ENCODE measurements at regions not wholly inside any gene's neighbourhood (a gene's known extent, or its start where the extent isn't known, plus 50 kb on each side); places are given as distances from the start of the nearest gene placed in this dataset.

DNA sequence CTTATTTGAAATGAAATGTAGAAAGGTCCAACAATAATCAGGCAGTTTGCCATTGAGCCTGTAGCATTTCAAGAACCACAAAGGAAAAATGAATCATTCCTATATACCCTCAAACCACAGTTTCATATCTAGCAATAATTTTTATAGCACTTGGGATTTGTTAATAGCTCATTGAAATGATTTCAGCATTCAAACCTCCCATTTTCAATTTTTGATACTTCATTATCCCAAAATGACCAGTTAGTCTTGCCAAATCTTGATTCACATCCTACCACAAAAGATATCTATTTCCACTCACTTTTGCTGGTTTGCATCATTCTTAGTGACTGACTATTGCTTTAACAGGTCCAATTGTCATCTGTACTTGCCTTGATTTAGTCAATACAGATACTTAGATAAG is 790.1 kb downstream of the TLE1 start:
- H3K4me1 ChIP-seq (replicated peaks in 1 of 4; ENCODE audit: control insufficient read depth in 3 of 4, insufficient read depth in 4 of 4, low read length in 3 of 4): no peaks in the 10 kb centered on the region
- no peak overlapping the region for H3K9ac ChIP-seq (replicated peaks in 1 of 4; ENCODE audit: extremely low read depth in 1 of 4, low read depth in 3 of 4, low read length in 3 of 4)
- H3K27ac ChIP-seq (ENCODE audit: low read depth, low read length): no peak overlapping the region
- no peaks in the 10 kb centered on the region for H3K23me2 ChIP-seq (ENCODE audit: low read depth, low read length)
- no peaks in the 10 kb centered on the region for H4K20me1 ChIP-seq (replicated peaks in 1 of 2; ENCODE audit: control insufficient read depth in 1 of 2, insufficient read depth in 2 of 2, low read length in 2 of 2)
- DNase-seq (ENCODE audit: low read depth in 1 of 2, low spot score in 2 of 2): no peak
- no peaks in the 10 kb centered on the region for H3K79me2 ChIP-seq (ENCODE audit: control insufficient read depth in 1 of 2, insufficient read depth in 2 of 2, low read length in 2 of 2)
- FAIRE-seq: no peak
- no peaks in the 10 kb centered on the region for H3K36me3 ChIP-seq (ENCODE audit: control insufficient read depth in 2 of 4, insufficient read depth in 4 of 4, low read length in 3 of 4)
- H3K14ac ChIP-seq (ENCODE audit: insufficient read length): no peak overlapping the region
- CTCF ChIA-PET (ENCODE audit: partially characterized antibody): no interaction called here
- H2BK120ac ChIP-seq (replicated peaks; ENCODE audit: low read depth, low read length): no peak overlapping the region
- no peak overlapping the region for H3K18ac ChIP-seq (ENCODE audit: extremely low read depth, low read length)
- no peak overlapping the region for H3K4me3 ChIP-seq (ENCODE audit: extremely low read depth in 1 of 4, insufficient read depth in 2 of 4, low read depth in 3 of 4, low read length in 4 of 4)
- no peak overlapping the region for H2BK15ac ChIP-seq (ENCODE audit: low read length)
- no peaks in the 10 kb centered on the region for H3K9me3 ChIP-seq (ENCODE audit: insufficient read depth in 2 of 2, low read depth in 1 of 2, low read length in 1 of 2)
- H4K5ac ChIP-seq (ENCODE audit: insufficient read length, low read depth, low read length): no peak overlapping the region
- no peak overlapping the region for H3K4ac ChIP-seq (replicated peaks; ENCODE audit: insufficient read length, low read depth, low read length)
- no peak overlapping the region for H4K91ac ChIP-seq (replicated peaks; ENCODE audit: insufficient read length, low read length)
- H2BK5ac ChIP-seq (ENCODE audit: low read depth, low read length): no peak overlapping the region
- no peak overlapping the region for H2AK5ac ChIP-seq (ENCODE audit: low read depth, low read length)
- no peaks in the 10 kb centered on the region for H3K27me3 ChIP-seq (replicated peaks in 1 of 4; ENCODE audit: control insufficient read depth in 3 of 4, extremely low read depth in 1 of 4, insufficient read depth in 3 of 4, low read length in 3 of 4)
- no peak overlapping the region for H2BK20ac ChIP-seq (ENCODE audit: low read length)
- TF ChIP-seq RNF2 (IDR thresholded peaks at IDR 0.05; ENCODE audit: borderline replicate concordance, low read depth, low read length, missing control alignments, poor library complexity, severe bottlenecking): no peak
- no peak for TF ChIP-seq CBX5 (IDR thresholded peaks at IDR 0.05; ENCODE audit: low read depth, low read length)
- TF ChIP-seq EP300 (IDR thresholded peaks at IDR 0.05; ENCODE audit: borderline replicate concordance in 1 of 2, low read depth in 2 of 2, low read length in 2 of 2): no peak
- no peak for TF ChIP-seq CTBP2 (IDR thresholded peaks at IDR 0.05; ENCODE audit: borderline replicate concordance, insufficient read depth, insufficient read length, low read length)
- no peak for TF ChIP-seq SIN3A (conservative IDR thresholded peaks at IDR 0.05 in 1 of 2, IDR thresholded peaks at IDR 0.05 in 1 of 2; ENCODE audit: low read depth in 1 of 2, low read length in 2 of 2)
- no peak for TF ChIP-seq POU5F1 (IDR thresholded peaks at IDR 0.05; ENCODE audit: low read depth, low read length)
- TF ChIP-seq YY1 (IDR thresholded peaks at IDR 0.05; ENCODE audit: low read depth, low read length): no peak
- no peak for TF ChIP-seq NANOG (IDR thresholded peaks at IDR 0.05; ENCODE audit: insufficient read depth, low read depth, low read length, poor library complexity, severe bottlenecking)
- TF ChIP-seq GABPA (IDR thresholded peaks at IDR 0.05; ENCODE audit: borderline replicate concordance, insufficient read depth, low read length): no peak
- no peak for TF ChIP-seq BRCA1 (IDR thresholded peaks at IDR 0.05; ENCODE audit: low read depth, low read length)
- TF ChIP-seq SP2 (IDR thresholded peaks at IDR 0.05; ENCODE audit: low read length): no peak
- no peak for TF ChIP-seq HDAC6 (IDR thresholded peaks at IDR 0.05; ENCODE audit: low read depth, low read length)
- no peak for TF ChIP-seq JUN (IDR thresholded peaks at IDR 0.05; ENCODE audit: low read depth, low read length)
- TF ChIP-seq SP4 (IDR thresholded peaks at IDR 0.05; ENCODE audit: low read length): no peak
- no peak for TF ChIP-seq KDM5A (IDR thresholded peaks at IDR 0.05; ENCODE audit: low read length)
- TF ChIP-seq TAF1 (IDR thresholded peaks at IDR 0.05; ENCODE audit: low read depth, low read length): no peak
- H4K8ac ChIP-seq (ENCODE audit: extremely low read depth, insufficient read depth, low read length): no peak overlapping the region
- no peak overlapping the region for H3K56ac ChIP-seq (replicated peaks; ENCODE audit: insufficient read length, low read depth, low read length)
- no peak overlapping the region for H2BK12ac ChIP-seq (ENCODE audit: low read depth, low read length)
- no peak overlapping the region for H3K23ac ChIP-seq (ENCODE audit: insufficient read length)
- H2AFZ ChIP-seq (ENCODE audit: low read length): no peak overlapping the region
- no peak overlapping the region for H3K4me2 ChIP-seq (ENCODE audit: insufficient read depth in 1 of 2, low read depth in 2 of 2, low read length in 2 of 2)
- POLR2A ChIA-PET (ENCODE audit: partially characterized antibody): no interaction called here
- H3K79me1 ChIP-seq (ENCODE audit: low read depth, low read length): no peaks in the 10 kb centered on the region
